ENCODE measurements at regions not wholly inside any gene's neighbourhood (a gene's known extent, or its start where the extent isn't known, plus 50 kb on each side); places are given as distances from the start of the nearest gene placed in this dataset.

DNA sequence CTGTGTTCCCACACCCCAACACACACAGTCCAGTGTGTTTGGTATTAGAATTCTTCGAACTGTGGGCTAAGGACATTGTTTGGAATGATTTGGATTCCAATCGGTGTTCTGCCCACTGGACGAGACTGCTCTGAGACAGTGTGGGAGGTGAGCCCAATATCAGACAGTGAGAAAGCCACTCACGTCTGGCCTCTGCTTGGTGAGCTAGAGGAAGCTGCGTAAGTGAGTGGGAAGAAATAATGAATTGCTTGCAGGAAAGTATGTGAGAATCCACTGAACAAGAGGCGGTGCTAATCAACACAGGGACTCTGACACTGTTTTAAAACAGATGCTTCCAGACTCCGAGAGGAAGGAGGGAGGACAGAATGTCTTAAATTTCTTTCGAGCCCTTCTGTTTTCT is 675.0 kb upstream of the ANKRD30A start:
- TF ChIP-seq, protein P1, sequence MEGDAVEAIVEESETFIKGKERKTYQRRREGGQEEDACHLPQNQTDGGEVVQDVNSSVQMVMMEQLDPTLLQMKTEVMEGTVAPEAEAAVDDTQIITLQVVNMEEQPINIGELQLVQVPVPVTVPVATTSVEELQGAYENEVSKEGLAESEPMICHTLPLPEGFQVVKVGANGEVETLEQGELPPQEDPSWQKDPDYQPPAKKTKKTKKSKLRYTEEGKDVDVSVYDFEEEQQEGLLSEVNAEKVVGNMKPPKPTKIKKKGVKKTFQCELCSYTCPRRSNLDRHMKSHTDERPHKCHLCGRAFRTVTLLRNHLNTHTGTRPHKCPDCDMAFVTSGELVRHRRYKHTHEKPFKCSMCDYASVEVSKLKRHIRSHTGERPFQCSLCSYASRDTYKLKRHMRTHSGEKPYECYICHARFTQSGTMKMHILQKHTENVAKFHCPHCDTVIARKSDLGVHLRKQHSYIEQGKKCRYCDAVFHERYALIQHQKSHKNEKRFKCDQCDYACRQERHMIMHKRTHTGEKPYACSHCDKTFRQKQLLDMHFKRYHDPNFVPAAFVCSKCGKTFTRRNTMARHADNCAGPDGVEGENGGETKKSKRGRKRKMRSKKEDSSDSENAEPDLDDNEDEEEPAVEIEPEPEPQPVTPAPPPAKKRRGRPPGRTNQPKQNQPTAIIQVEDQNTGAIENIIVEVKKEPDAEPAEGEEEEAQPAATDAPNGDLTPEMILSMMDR (IDR thresholded peaks at IDR 0.05), result no peak
- TF ChIP-seq POLR2AphosphoS5 (IDR thresholded peaks at IDR 0.05), result no peak

Data from upper lobe of left lung (tissue), 4 donors.